ENCODE measurements at regions not wholly inside any gene's neighbourhood (a gene's known extent, or its start where the extent isn't known, plus 50 kb on each side); places are given as distances from the start of the nearest gene placed in this dataset.

GRCh38 chr3:88000853-88001252 is 58.0 kb downstream of the CGGBP1 start:
- H3K4me1 ChIP-seq = no peaks in the 10 kb centered on the region
- WGBS, 2 donors = 25 to 46% methylated on average over 11 to 13 of the region's 13 CpGs
- H3K4me3 ChIP-seq = peak overlapping the region in 1 of 2 donors; percentile 34
- intact Hi-C loops (cut with DNase I; ENCODE audit: low total_unique reads) = no loop called here
- H3K27me3 ChIP-seq = no peaks in the 10 kb centered on the region
- H3K27ac ChIP-seq = no peak overlapping the region
- peak; percentile 48 for DNase-seq
- no peaks in the 10 kb centered on the region for H3K36me3 ChIP-seq (ENCODE audit: low read depth, missing control alignments)
- no peaks in the 10 kb centered on the region for H3K9me3 ChIP-seq
- TF ChIP-seq CTCF (IDR thresholded peaks at IDR 0.05) (no peak), POLR2A (IDR thresholded peaks at IDR 0.05) (no peak)

DNA sequence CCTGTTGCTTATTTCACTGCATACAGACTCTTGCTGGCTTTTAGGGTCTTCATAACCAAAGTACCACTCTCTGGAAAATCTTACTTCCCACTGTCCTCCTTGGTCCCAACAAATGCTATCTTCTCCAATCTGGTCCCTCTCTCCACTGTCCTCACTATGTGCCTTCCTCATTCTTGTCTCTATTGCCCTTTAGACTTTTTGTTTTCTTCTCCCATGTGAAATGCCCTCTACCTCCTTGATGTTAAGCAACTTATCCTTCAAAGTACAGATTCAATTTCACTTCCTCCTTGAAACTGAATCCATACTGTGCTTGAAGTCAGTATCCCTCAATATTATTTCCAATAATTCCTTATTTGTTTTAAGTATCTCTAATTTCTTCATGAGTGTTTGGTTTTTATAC is 60.8 kb downstream of the CGGBP1 start:
- no peaks in the 10 kb centered on the region for H3K9me3 ChIP-seq
- intact Hi-C loops (cut with DNase I; ENCODE audit: low total_unique reads) = no loop called here
- no peaks in the 10 kb centered on the region for H3K4me1 ChIP-seq
- DNase-seq = no peak
- no peaks in the 10 kb centered on the region for H3K27me3 ChIP-seq
- no peak for TF ChIP-seq POLR2A (IDR thresholded peaks at IDR 0.05)
- TF ChIP-seq CTCF (IDR thresholded peaks at IDR 0.05) = no peak
- no peak overlapping the region for H3K27ac ChIP-seq
- H3K36me3 ChIP-seq (ENCODE audit: low read depth, missing control alignments) = no peaks in the 10 kb centered on the region
- H3K4me3 ChIP-seq = no peak overlapping the region

GRCh38 chr3:87997298-87997697 is 61.5 kb downstream of the CGGBP1 start:
- H3K27ac ChIP-seq = no peak overlapping the region
- no peaks in the 10 kb centered on the region for H3K36me3 ChIP-seq (ENCODE audit: low read depth, missing control alignments)
- no peak for TF ChIP-seq POLR2A (IDR thresholded peaks at IDR 0.05)
- TF ChIP-seq CTCF (IDR thresholded peaks at IDR 0.05) = no peak
- H3K4me3 ChIP-seq = no peak overlapping the region
- WGBS, 2 donors = 66 to 81% methylated on average over 4 of the region's 4 CpGs
- DNase-seq = no peak
- H3K9me3 ChIP-seq = no peaks in the 10 kb centered on the region
- no peaks in the 10 kb centered on the region for H3K27me3 ChIP-seq
- intact Hi-C loops (cut with DNase I; ENCODE audit: low total_unique reads) = no loop called here
- no peaks in the 10 kb centered on the region for H3K4me1 ChIP-seq

DNA sequence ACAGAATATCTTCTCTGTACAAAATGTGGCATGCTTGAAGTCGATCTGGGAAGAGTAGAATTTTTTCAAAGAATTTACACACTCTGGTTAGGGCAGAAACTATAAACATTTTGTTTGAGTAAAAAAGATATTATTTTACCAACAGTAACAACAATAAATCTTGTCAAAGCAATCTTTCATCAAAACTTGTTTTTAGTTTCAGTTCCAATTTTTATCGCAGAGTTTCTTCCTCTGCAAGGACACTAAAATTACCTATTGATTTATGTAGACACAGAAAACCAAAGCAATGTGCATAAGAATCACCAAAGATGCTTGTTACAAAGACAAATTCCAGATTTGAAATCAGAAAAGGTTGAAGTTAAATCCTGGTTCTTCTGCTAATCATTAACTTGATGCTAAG is 61.9 kb downstream of the CGGBP1 start:
- no peaks in the 10 kb centered on the region for H3K4me1 ChIP-seq
- H3K9me3 ChIP-seq = no peaks in the 10 kb centered on the region
- TF ChIP-seq POLR2A (IDR thresholded peaks at IDR 0.05) (no peak), CTCF (IDR thresholded peaks at IDR 0.05) (no peak)
- DNase-seq = no peak
- no peak overlapping the region for H3K27ac ChIP-seq
- 51 to 58% methylated on average over 2 of the region's 2 CpGs for WGBS, 2 donors
- no peaks in the 10 kb centered on the region for H3K36me3 ChIP-seq (ENCODE audit: low read depth, missing control alignments)
- intact Hi-C loops (cut with DNase I; ENCODE audit: low total_unique reads) = no loop called here
- no peak overlapping the region for H3K4me3 ChIP-seq
- H3K27me3 ChIP-seq = no peaks in the 10 kb centered on the region

GRCh38 chr3:87993566-87993965 is 65.2 kb downstream of the CGGBP1 start:
- Histone ChIP-seq H3K36me3 (ENCODE audit: low read depth, missing control alignments) (no peaks in the 10 kb centered on the region), H3K27me3 (no peaks in the 10 kb centered on the region), H3K4me3 (no peak overlapping the region), H3K4me1 (no peaks in the 10 kb centered on the region), H3K27ac (no peak overlapping the region), H3K9me3 (no peaks in the 10 kb centered on the region)
- intact Hi-C loops (cut with DNase I; ENCODE audit: low total_unique reads) = no loop called here
- WGBS, 2 donors = 87 to 92% methylated on average over 4 of the region's 4 CpGs
- TF ChIP-seq CTCF (IDR thresholded peaks at IDR 0.05) = no peak
- TF ChIP-seq POLR2A (IDR thresholded peaks at IDR 0.05) = no peak
- no peak for DNase-seq
